Fibroblast of lung (primary cell): ENCODE measurements at regions not wholly inside any gene's neighbourhood (a gene's known extent, or its start where the extent isn't known, plus 50 kb on each side); places are given as distances from the start of the nearest gene placed in this dataset.

ENCODE experiments used
- DNase-seq, 2 donors: peaks; one replicate each; pipeline versions ENCODE4 v3.0.0 to v3.0.0-alpha.2; 2010; ENCODE audit warnings: low read depth in 2 of 2
- H2AFZ ChIP-seq: 2 replicates; pipeline ENCODE4 v1.5.1; 2012; ENCODE audit warnings: low read length, control low read depth, inconsistent platforms
- H3K27ac ChIP-seq: 2 replicates; pipeline ENCODE4 v1.5.1; 2011; ENCODE audit warnings: low read length, control low read depth; ENCODE audit not compliant: insufficient read depth
- H3K27me3 ChIP-seq: 2 replicates; pipeline ENCODE4 v1.5.1; 2011; ENCODE audit warnings: mild to moderate bottlenecking, low read length; ENCODE audit not compliant: control insufficient read depth, insufficient read depth
- H3K36me3 ChIP-seq: 2 replicates; pipeline ENCODE4 v1.5.1; 2011; ENCODE audit warnings: low read length; ENCODE audit not compliant: control insufficient read depth, insufficient read depth
- H3K4me1 ChIP-seq: 2 replicates; pipeline ENCODE4 v1.5.1; 2011; ENCODE audit warnings: low read length; ENCODE audit not compliant: control insufficient read depth, insufficient read depth; ENCODE audit errors: extremely low read depth
- H3K4me2 ChIP-seq: 2 replicates; pipeline ENCODE4 v1.5.1; 2011; ENCODE audit warnings: low read length, control low read depth; ENCODE audit not compliant: insufficient read depth; ENCODE audit errors: extremely low read depth
- H3K4me3 ChIP-seq, 4 experiments: fragments of 200-600 bp in 1 of 4; sonication (generic) in 1 of 4; replicated peaks in 1 of 4; 2 replicates each; pipeline ENCODE4 v1.5.1; 2011 to 2016; ENCODE audit warnings: low read length in 4 of 4, low read depth in 3 of 4, mild to moderate bottlenecking in 3 of 4, control low read depth in 2 of 4, inconsistent platforms in 1 of 4, mixed read lengths in 1 of 4; ENCODE audit not compliant: insufficient read depth in 1 of 4; ENCODE audit errors: control extremely low read depth in 1 of 4
- H3K79me2 ChIP-seq: 2 replicates; pipeline ENCODE4 v1.5.1; 2012; ENCODE audit warnings: mild to moderate bottlenecking, low read length, inconsistent platforms; ENCODE audit not compliant: control insufficient read depth, insufficient read depth
- H3K9ac ChIP-seq: 2 replicates; pipeline ENCODE4 v1.5.1; 2011; ENCODE audit warnings: mild to moderate bottlenecking, low read length, control low read depth; ENCODE audit not compliant: insufficient read depth
- H3K9me3 ChIP-seq: 2 replicates; pipeline ENCODE4 v1.5.1; 2012; ENCODE audit warnings: low read depth, low read length; ENCODE audit not compliant: control insufficient read depth, insufficient read depth
- H4K20me1 ChIP-seq: 2 replicates; pipeline ENCODE4 v1.5.1; 2011; ENCODE audit warnings: low read length; ENCODE audit not compliant: control insufficient read depth, insufficient read depth; ENCODE audit errors: extremely low read depth
- EZH2 ChIP-seq: IDR thresholded peaks from 2 replicates; pipeline ENCODE4 v1.5.1; 2012; ENCODE audit warnings: low read length, control low read depth, mild to moderate bottlenecking; ENCODE audit errors: missing control alignments
- TF ChIP-seq, protein P1 (sequence below), 2 donors: IDR thresholded peaks in 1 of 2; conservative IDR thresholded peaks in 1 of 2; 1 replicate in 1 of 2; 2 replicates in 1 of 2; pipeline ENCODE4 v1.5.1; 2011 to 2012; ENCODE audit warnings: low read length in 2 of 2, control low read depth in 1 of 2, inconsistent platforms in 1 of 2, low read depth in 1 of 2, mild to moderate bottlenecking in 1 of 2

DNA sequence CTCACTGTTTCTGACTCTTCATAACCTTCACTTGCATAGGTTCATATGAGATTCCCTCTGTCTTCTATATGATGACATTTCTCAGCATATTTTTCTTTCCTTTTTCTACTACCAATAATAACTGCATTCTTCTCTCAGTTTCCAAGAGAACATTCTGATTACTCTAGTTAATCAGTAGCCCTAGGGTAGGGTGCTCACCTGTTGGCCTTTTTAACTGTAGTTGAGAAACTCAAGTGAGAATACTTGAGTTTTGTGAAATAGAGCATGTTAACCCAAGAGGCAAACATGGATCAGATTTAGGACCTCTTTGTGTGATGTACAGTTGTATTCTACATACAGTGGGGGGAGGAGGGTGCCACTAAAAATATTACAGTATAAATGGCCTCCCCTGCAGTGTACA is 308.0 kb downstream of the CMPK2 start:
- H2AFZ ChIP-seq = no peak overlapping the region
- H3K9me3 ChIP-seq = no peaks in the 10 kb centered on the region
- H3K79me2 ChIP-seq = no peaks in the 10 kb centered on the region
- no peak overlapping the region for H3K9ac ChIP-seq
- TF ChIP-seq, protein P1, sequence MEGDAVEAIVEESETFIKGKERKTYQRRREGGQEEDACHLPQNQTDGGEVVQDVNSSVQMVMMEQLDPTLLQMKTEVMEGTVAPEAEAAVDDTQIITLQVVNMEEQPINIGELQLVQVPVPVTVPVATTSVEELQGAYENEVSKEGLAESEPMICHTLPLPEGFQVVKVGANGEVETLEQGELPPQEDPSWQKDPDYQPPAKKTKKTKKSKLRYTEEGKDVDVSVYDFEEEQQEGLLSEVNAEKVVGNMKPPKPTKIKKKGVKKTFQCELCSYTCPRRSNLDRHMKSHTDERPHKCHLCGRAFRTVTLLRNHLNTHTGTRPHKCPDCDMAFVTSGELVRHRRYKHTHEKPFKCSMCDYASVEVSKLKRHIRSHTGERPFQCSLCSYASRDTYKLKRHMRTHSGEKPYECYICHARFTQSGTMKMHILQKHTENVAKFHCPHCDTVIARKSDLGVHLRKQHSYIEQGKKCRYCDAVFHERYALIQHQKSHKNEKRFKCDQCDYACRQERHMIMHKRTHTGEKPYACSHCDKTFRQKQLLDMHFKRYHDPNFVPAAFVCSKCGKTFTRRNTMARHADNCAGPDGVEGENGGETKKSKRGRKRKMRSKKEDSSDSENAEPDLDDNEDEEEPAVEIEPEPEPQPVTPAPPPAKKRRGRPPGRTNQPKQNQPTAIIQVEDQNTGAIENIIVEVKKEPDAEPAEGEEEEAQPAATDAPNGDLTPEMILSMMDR (conservative IDR thresholded peaks at IDR 0.05 in 1 of 2, IDR thresholded peaks at IDR 0.05 in 1 of 2; ENCODE audit: low read depth in 1 of 2, low read length in 2 of 2) = no peak
- no peak for TF ChIP-seq EZH2
- H3K4me1 ChIP-seq = no peaks in the 10 kb centered on the region
- DNase-seq = no peak
- no peaks in the 10 kb centered on the region for H3K27me3 ChIP-seq
- H3K4me3 ChIP-seq = no peak overlapping the region
- no peaks in the 10 kb centered on the region for H3K36me3 ChIP-seq
- H3K27ac ChIP-seq = no peak overlapping the region
- H3K4me2 ChIP-seq = no peak overlapping the region
- H4K20me1 ChIP-seq = no peaks in the 10 kb centered on the region

DNA sequence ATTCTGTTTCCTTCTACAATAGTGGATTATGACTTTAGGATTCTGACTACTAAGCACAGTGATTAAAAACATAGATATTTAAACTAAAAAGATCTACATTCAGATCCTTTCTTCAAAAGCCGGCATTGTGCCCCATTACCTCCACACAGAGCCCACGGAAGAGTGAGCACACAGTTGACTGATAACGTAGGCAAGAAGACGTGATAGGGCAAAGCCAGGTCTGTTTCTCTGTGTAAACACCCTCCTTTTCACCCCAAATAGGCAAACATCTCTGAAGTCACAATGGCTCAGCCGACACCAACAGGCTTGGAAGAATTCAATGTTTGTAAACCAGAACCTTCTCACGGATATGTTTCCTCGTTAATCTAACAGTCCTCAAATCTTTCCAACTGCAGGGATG is 302.9 kb downstream of the CMPK2 start:
- H3K79me2 ChIP-seq = no peaks in the 10 kb centered on the region
- H3K4me2 ChIP-seq = no peak overlapping the region
- H3K27me3 ChIP-seq = no peaks in the 10 kb centered on the region
- TF ChIP-seq, protein P1 (conservative IDR thresholded peaks at IDR 0.05 in 1 of 2, IDR thresholded peaks at IDR 0.05 in 1 of 2; ENCODE audit: low read depth in 1 of 2, low read length in 2 of 2) = no peak
- no peak for TF ChIP-seq EZH2
- no peak overlapping the region for H3K4me3 ChIP-seq
- H3K36me3 ChIP-seq = no peaks in the 10 kb centered on the region
- H3K27ac ChIP-seq = no peak overlapping the region
- no peak overlapping the region for H2AFZ ChIP-seq
- no peaks in the 10 kb centered on the region for H3K9me3 ChIP-seq
- DNase-seq = no peak
- H3K4me1 ChIP-seq = no peaks in the 10 kb centered on the region
- no peak overlapping the region for H3K9ac ChIP-seq
- no peaks in the 10 kb centered on the region for H4K20me1 ChIP-seq

DNA sequence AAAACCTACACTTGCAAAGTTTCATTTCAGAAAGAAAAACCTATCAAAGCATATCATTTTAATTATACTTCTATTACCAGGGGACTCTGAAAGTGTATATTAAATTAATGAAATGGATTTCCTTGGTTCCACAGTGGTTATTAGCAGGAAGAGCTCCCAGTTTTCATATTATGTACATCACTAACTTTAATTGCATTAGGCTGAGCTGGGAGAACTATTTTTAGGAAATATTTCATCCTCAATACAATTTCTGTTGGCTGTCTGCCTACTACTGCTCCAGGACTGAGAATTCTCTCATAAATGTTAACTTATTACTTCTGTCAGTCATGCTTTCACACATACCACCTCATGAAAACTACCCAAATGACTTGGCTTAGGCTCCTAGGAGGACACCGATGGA is 301.4 kb downstream of the CMPK2 start:
- H3K9ac ChIP-seq = no peak overlapping the region
- H3K4me3 ChIP-seq = no peak overlapping the region
- no peaks in the 10 kb centered on the region for H3K27me3 ChIP-seq
- DNase-seq = no peak
- H3K9me3 ChIP-seq = no peaks in the 10 kb centered on the region
- H3K4me2 ChIP-seq = no peak overlapping the region
- H4K20me1 ChIP-seq = no peaks in the 10 kb centered on the region
- H3K36me3 ChIP-seq = no peaks in the 10 kb centered on the region
- no peaks in the 10 kb centered on the region for H3K4me1 ChIP-seq
- H3K27ac ChIP-seq = no peak overlapping the region
- H3K79me2 ChIP-seq = no peaks in the 10 kb centered on the region
- H2AFZ ChIP-seq = no peak overlapping the region
- TF ChIP-seq, protein P1 (conservative IDR thresholded peaks at IDR 0.05 in 1 of 2, IDR thresholded peaks at IDR 0.05 in 1 of 2; ENCODE audit: low read depth in 1 of 2, low read length in 2 of 2) = no peak
- no peak for TF ChIP-seq EZH2
